AG09309 (cell line): ENCODE measurements at regions not wholly inside any gene's neighbourhood (a gene's known extent, or its start where the extent isn't known, plus 50 kb on each side); places are given as distances from the start of the nearest gene placed in this dataset.

Experiments
- DNase-seq: peaks from one replicate; pipeline ENCODE4 v3.0.0-alpha.2; 2010; ENCODE audit warnings: low read depth
- H3K4me3 ChIP-seq: 2 replicates; pipeline ENCODE4 v1.5.1; 2011; ENCODE audit warnings: mild to moderate bottlenecking, low read depth, low read length, moderate library complexity; ENCODE audit not compliant: control insufficient read depth
- TF ChIP-seq, protein P1 (sequence below): IDR thresholded peaks from 2 replicates; pipeline ENCODE4 v1.5.1; 2011; ENCODE audit warnings: mild to moderate bottlenecking, low read depth, low read length, inconsistent platforms; ENCODE audit not compliant: insufficient read depth, control insufficient read depth; ENCODE audit errors: missing control alignments

DNA sequence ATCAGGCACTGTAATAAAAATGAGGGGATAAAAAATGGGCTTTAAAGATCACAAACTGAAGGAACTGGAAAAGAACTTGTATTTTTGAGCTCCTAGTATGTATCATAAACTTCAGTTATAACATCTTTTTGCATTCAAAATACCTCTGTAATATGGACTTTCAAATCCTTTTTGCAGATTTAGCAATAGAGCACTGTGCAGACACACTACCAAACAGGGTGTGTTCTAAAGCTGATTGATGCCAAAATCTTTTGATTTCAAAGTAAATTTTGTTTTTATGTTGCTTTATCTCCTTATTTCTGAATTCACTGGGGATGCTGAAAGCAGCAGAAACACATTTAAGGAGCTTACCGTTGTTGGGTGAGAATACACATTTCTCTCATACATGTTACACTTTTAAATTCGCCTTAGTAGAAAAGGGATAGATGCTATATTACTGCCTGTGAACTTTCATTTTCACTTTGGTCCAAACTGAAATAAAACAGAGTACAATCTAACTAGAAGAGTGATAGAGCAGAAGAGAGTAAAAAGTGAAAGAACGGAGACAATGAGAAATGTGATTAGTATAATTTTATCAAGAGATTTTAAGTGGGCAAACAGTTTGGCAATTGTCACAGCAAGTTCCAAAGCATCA, 1126.6 kb downstream of the BRINP3 start:
- TF ChIP-seq, protein P1, sequence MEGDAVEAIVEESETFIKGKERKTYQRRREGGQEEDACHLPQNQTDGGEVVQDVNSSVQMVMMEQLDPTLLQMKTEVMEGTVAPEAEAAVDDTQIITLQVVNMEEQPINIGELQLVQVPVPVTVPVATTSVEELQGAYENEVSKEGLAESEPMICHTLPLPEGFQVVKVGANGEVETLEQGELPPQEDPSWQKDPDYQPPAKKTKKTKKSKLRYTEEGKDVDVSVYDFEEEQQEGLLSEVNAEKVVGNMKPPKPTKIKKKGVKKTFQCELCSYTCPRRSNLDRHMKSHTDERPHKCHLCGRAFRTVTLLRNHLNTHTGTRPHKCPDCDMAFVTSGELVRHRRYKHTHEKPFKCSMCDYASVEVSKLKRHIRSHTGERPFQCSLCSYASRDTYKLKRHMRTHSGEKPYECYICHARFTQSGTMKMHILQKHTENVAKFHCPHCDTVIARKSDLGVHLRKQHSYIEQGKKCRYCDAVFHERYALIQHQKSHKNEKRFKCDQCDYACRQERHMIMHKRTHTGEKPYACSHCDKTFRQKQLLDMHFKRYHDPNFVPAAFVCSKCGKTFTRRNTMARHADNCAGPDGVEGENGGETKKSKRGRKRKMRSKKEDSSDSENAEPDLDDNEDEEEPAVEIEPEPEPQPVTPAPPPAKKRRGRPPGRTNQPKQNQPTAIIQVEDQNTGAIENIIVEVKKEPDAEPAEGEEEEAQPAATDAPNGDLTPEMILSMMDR = no peak
- no peak overlapping the region for H3K4me3 ChIP-seq
- DNase-seq = no peak

DNA sequence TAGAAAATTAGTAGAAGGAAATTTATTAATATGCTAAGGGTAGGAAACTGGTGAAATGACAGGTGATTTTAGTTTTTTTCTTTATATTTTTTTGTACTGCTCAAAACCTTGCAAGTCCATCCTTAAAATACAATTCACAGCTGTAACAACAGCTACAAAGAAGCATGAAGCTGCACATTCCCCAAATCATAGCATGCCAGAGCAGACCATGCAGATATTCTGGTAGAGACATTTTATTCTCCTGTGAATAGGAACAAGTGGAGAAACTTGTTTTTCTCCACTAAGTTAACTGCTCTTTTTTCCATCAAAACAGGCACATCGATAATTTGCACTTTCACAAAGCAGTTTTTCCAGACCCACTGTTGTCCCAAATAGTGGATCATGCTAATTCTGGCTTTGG, 1125.7 kb downstream of the BRINP3 start:
- TF ChIP-seq, protein P1 = no peak
- DNase-seq = no peak
- H3K4me3 ChIP-seq = no peak overlapping the region

GRCh38 chr1:189356206-189356605, 1121.5 kb downstream of the BRINP3 start:
- DNase-seq = no peak
- H3K4me3 ChIP-seq = no peak overlapping the region
- TF ChIP-seq, protein P1 = no peak

GRCh38 chr1:189357317-189357716, 1120.3 kb downstream of the BRINP3 start:
- TF ChIP-seq, protein P1 = no peak

GRCh38 chr1:189369612-189370011, 1108.1 kb downstream of the BRINP3 start:
- H3K4me3 ChIP-seq = no peak overlapping the region
- DNase-seq = no peak
- TF ChIP-seq, protein P1 = no peak

More at GRCh38 chr1:189357317-189357716, 1120.3 kb downstream of the BRINP3 start:
- H3K4me3 ChIP-seq = no peak overlapping the region
- DNase-seq = no peak

DNA sequence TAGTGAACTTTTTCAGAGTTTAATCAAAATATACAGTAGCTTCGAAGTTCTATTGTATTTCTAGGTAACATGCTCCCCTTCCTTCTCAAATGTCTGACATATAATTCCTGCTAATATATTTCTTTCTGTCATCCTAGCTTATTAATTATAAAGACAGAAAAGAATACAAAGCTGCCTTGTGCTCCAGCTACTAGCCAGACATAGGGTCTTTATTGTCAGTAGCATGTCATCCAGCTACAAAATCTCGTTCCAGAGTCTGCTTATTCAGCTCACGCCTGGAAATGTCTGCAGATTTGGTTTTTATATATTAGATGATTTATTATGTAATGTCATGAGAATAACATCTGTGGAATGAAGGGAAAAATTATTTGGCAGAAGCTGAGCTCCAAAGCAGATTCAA, 1102.8 kb downstream of the BRINP3 start:
- DNase-seq = no peak
- no peak overlapping the region for H3K4me3 ChIP-seq
- TF ChIP-seq, protein P1 = no peak

GRCh38 chr1:189405419-189405818, 1072.2 kb downstream of the BRINP3 start:
- DNase-seq = no peak
- H3K4me3 ChIP-seq = no peak overlapping the region
- TF ChIP-seq, protein P1 = no peak
